Astrocyte of the hippocampus (primary cell): ENCODE measurements at regions not wholly inside any gene's neighbourhood (a gene's known extent, or its start where the extent isn't known, plus 50 kb on each side); places are given as distances from the start of the nearest gene placed in this dataset.

Source experiments
- DNase-seq: peaks from one replicate; pipeline ENCODE4 v3.0.0; 2011; ENCODE audit warnings: low read depth, low spot score

DNA sequence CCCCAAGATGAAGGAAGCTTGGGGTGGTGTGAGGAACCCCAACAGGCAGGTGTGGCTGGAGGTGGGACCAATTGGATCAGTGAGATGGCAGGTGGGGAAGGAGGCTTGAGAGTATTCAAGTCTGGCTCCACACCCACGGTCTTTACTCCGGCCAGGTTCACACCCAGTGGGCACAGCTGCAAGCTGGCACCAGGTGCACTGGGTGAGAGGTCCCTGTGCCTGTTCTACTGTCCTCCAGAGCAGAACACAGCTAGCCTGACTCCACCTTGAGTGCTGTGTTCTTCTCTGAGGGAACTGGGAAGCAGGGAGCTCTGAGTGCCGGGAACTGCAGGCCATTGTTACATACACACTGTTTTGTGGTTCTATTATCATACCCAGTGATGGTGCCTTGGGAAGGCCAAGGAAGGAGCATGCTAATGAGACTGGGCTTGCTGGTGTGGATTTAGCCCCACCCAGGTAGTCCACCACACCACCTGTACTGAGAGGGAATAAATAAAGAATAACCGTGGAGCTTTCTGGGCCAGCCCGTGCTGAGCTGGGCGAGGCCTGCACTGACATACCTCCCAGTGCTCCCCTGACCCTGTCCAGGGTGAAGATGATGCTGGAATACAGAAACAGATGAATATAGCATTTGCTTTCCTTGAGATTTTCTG lies 93.4 kb downstream of the ABHD5 start:
- DNase-seq = no peak

DNA sequence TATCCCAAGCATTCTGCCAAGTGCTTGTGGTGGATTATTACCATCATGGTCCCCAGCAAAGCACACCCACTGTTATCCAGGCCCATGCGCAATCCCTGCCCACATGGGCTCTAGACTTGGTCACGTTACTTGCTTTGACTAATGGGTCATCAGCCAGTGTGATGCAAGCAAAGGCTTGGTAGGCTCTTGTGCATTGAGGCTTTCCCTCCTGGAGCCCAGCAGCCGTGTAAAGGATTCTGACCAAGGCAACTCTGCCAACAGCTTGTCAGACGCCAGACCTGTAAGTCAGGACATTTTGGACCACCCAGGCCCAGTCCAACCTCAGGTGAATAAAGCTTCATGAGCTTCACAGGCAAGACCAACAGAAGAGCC lies 93.9 kb downstream of the ABHD5 start:
- DNase-seq = no peak

DNA sequence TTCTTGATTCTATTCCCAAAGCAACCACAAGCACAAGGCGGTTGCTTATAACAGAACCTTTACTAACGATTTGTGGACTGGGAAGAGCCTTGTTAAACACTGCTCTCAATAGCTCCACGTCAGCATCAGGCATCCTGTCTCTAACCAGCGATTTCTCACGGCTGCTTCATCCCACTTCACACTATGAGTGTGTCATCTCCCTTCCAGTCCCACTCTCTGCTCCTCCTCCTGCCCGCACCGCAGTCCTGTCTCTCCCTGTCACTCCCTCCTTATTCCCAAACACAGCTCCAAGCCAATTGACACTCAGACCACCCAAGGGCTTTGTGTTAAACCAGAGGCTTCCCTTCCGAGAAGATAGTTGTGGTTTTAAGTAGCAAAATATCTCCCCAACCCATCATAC lies 94.8 kb downstream of the ABHD5 start:
- DNase-seq = peak; percentile 36

DNA sequence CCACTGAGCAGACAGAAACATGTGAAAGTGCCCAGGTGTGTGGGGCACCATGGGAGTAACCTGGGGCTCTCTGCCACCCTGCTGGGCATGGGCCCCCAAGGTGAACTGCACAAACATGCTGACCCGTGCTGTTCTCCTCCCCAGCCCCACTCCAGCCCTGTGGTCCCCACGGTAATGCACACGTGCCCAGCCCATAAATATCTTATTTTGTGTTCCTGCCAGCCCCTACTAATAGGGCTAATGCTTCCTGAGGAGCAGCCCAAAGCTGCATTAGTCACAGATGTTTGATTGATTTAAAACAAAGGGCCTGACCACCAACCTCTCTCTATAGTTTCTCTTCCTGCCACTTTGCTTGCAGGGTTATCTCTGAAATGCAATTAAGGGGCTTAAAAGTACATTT lies 95.4 kb downstream of the ABHD5 start:
- no peak for DNase-seq

DNA sequence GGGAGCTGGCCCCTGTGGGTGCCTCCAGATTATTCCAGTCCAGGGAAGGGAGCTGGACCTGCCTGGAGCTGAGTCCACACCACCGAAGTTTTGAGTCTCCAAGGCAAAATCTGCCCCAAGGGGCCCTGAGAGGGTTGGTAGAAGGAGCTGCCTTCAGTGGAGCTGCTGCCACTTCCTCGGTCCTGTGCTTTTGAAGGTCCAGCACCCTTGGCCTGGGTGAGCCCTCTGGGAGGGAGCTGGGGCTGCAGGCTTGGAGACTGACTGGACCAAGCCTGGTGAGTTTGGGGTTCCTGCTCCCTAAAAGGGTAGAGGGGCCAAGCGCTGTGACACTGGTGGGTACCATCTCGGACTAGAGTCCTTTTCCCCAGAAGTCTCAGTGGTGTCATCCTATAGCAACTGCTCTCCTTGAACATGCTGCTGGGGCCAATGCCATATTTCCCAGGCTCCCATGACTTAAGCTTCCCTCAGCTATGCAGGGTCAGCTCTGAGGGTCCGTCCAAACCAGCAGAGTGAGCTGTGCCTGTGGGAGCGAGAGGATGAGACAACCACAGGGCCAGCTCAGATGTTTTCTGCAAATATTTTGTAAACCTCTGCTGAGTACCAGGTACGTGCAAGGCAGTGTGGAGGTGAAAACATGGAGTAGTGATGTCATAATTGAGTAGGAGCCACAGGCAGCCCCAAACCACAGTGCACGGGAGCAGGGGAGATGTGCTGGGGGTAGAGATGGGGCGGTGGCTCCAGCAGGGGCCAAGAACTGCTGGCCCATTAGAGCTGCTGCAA lies 96.0 kb downstream of the ABHD5 start:
- no peak for DNase-seq

DNA sequence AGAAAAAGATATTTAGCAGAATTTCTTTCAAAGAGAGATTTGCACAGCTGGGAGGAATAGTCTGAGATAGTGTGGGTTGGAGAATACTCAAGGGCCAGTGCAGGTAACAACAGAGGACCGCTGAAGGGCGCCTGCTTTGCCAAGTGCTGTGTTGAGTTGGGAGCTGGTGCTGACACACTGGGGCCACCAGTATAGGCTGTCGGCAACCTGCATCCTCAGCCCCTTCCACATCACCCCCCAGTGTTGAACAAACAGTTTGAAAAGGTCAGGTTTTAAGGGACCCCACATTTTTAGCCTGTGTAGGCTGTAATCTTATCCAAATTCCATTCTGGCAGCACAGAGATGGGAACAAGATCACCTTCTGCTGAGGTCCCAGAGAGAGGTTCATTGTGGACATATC lies 96.6 kb downstream of the ABHD5 start:
- DNase-seq = no peak

DNA sequence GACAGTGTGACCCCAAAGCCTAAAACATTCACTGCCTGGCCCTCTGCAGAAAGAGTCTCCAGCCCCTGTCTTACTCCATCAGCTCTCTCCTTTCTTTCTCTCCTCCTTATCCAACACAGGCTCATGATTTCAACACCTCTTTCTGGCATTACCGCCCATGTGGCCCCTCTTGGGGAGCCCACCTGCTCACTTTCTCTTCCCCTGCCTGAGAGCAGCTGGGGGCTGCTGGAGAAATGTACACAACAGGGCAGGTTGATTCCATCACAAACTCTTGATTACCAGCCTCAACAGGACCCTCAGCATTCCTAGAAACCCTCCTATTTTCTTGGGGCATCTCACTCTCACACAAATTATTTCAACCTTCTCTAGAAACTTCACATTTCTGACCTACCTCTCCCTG lies 98.3 kb downstream of the ABHD5 start:
- no peak for DNase-seq

DNA sequence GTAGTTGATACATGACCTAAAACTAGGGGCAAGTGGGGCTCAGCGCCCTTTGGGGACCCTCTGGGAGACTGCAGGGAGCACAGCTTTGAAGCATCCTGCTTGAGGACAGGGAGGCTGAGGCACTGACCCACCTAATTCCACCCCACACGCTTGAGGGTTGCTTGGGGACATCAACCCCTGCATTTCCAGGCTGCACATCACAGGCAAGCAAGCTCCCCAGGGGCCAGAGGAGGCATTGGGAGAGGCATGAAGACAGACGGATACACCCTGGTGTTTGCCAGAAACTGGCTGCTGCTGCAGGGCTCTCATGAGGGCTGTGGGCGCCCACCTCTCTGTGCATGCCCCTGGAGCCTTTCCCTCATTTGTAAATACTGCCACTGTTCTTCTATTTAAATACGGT lies 99.3 kb downstream of the ABHD5 start:
- DNase-seq = no peak

DNA sequence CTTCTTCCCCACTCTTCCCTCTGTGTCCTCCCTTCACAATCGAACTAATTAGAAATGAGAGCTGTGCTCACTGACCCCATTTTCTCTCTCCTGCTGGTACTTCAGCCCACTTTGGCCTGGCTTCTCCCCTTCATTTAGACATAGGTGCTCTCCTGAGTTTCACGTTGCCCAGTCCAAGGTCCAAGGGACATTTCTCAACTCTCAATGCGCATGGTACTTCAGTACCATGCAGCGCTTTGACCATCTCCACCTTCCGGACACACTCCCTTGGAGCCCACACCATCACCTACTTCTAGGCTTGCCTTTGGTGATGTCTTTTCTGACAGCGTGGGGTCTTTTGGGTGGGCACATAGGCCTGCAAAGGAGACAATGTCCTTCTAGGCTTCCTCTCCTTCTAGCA lies 99.7 kb downstream of the ABHD5 start:
- DNase-seq = no peak

DNA sequence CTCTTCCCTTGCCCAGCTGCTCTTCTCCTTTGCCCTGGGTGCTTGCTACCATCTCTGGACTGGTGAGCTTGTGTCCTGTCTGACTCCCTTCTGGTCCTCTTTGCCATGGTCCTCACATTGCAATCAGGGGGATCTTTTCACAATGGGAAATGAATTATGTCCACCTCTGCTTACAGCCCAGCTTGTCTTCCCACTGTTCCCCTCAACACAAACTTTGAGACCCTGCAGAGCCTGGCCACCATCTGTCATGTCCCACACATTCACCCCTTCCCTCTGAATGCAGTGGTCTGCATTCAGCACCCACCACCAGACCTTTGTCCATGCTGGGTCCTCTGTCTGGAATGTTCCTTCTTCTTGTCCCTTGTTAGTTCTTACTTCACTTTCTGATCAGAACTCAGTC lies 100.5 kb downstream of the ABHD5 start:
- DNase-seq = no peak

DNA sequence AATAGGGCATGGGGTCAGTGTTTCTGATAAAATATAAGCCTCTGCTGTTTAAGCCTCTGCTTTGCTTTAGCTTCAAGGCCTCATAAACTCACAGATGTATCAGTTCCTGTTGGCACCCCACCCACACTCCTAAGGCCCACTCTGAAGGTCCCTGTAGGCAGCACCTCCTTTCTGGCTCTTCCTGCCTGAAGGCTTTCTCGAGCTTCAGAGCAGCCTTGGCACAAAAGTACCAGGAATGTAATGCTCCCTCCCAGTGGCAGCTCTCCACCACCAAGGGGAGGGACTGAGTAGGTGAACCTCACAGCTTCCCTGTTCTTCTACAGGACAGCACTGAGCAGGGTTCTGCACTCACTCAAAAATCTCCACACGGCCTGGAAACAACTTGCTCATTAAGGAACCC lies 102.2 kb downstream of the ABHD5 start:
- DNase-seq = no peak

DNA sequence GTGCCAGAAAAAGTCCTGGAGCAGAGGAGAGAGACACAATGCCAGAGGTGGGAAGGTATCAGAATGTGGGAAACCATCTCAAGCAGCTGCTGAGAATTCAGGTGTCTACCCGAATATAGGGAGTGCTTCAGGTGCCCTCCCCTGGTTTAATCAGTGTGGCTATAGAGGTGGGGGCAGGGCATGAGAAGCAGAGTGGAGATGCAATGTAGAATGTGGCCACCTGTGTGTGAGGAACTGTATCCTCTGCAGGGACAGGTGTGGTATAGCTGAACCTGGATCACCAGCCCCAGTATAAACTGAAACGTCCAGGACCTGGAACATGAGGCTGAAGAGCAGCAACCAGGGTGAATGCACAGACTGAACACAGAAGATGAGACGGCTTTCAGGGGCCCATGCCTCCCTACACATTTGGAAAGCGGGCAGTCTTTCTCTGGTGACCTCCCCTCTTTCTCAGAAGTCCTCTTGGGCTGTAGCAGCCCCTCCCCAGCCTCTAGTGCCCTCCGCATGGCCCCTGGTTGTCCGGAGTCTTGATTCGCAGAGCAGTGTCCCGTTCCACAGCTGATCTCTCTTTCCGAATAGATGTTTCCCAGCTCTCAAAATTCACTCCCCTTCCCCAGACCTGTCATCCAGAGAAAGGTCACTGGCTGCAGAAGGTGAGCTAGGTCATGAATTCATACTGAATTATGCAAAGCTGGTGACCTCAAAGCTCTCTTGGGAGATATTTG lies 103.1 kb downstream of the ABHD5 start:
- no peak for DNase-seq

DNA sequence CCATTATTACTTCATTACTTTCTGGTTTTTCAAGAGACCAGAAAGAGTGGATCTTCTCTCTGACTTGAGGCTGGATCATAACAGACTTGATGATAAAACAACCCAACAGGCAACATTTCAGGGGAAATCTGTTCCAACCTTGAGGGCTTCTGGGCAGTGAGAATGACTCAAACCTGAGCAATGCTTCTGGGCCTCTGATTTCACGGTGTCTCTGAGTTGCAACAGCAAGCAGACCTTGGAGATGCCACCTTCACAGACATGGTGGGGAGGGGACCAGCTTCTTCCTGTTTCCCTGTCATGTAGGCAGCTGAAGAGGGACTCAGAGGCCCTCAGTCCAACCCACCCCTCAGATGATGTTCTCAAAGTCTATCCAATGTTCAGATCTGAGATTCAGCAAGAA lies 104.0 kb downstream of the ABHD5 start:
- peak; percentile 23 for DNase-seq

DNA sequence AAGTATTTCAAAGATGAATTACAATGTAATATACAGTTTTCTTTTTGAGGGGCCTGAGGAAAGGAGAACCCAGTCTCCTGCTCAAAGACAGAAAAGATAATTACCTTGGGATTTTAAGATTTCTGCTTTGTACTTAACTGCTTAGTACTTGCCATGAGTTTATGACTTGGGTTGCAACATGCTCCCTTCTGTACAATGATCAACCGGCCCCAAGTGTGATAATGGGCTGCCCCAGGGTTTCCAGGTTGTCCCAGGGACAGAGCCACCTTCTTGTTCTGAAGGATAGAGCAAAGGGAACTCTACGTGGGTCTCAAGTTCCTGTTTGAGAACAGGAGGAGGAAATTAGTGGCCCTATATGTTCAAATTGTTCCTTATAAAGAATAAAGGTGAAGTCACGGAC lies 104.8 kb downstream of the ABHD5 start:
- DNase-seq = no peak

DNA sequence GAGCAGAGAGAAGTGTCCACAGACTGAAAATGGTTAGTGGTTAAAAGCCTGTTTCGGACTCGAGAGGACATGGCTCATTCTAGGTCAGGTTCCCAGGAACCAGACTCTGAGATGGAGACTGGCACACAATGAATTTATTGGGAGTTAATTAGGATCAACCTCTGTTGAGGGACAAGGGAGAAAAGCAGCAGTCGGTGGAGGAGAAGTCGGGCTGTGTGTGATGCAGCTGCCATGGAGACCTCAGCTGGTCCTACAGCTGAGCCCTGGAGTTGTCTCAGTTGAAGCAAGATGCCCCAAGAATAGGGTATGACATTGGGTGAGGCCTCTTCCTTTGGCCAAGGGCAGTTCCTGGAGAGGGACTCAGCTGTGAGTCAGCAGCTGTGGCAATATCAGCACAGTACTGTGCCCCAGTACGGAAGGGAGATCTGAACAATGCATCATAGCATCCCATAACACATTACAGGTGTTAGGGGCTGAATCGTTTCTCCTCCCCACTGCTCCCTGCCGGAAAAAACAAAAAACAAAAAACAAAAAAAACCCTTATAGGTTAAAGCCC lies 105.4 kb downstream of the ABHD5 start:
- no peak for DNase-seq

DNA sequence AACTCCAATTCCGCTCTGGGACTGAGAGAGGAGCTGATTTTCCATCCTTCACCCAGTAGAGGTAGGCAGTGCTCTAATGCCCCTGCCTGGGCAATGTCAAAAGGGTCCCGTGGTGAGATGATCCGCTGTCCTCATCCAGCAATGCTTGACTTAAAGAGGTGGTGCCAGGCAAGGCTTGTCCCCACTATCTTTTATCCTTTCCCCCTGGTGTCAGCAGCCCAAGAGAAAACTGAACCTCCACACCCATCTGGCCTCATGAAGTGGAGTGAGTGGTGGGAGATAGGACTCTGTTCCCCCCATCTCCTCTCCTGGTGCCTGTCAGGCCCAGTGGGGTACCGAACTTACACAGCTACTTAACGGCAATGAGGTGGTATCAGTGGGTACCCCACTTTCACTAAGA lies 107.1 kb downstream of the ABHD5 start:
- no peak for DNase-seq

DNA sequence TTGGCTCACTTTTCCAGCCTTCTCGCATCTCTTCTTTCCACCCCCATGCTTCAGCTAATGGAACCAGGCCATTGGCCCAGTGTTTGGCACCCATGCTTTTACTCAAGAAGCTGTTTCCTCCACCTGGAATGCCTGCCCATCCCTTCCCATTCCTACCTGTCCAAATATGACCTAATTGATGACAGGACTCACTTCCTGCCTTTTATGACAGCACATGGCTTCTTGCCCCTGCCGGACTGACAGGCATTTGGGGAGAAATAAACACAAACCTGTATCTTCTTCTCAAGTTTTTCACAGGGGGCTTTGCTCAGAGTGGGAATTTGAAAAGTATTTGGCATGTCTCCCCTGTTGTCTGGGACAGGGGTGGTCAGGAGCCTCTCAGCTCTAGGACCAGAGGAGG lies 120.1 kb downstream of the ABHD5 start:
- DNase-seq = no peak

DNA sequence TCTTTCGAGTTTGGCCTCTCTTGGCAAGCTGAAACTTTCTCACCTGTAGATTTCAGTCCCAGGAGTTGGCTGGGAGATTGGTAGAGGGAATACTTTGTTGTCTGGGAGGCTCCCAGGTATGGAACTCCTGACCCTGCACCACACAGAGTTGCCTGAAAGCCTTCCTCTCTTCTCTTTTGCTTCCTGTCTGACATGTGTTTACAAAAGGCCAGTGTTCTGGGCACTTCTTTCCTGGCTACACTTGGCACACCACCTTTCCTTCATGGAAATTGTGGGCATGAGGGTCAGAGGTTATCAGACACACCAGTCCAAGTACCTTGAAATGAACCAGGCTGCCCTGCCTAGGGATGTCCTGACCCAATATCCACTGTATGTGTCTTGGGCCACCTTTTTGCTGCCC lies 123.7 kb downstream of the ABHD5 start:
- no peak for DNase-seq

DNA sequence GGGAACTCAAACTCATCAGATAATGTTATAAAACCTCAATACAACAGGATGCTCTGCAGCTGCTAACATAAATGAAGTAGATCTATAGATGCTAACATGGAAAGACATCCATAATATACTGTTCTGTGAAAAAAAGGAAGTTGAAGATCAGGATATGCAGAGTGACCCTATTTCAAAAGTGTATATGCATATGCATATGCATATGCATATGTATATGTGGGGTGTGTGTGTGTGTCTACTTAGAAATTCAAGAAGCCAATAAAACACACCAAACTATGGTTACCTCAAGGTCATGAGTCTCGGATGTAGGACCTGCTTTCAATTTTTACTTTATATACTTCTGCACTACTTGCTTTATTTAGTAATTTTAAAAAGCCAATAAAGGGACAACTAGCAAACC lies 125.6 kb downstream of the ABHD5 start:
- DNase-seq = no peak

DNA sequence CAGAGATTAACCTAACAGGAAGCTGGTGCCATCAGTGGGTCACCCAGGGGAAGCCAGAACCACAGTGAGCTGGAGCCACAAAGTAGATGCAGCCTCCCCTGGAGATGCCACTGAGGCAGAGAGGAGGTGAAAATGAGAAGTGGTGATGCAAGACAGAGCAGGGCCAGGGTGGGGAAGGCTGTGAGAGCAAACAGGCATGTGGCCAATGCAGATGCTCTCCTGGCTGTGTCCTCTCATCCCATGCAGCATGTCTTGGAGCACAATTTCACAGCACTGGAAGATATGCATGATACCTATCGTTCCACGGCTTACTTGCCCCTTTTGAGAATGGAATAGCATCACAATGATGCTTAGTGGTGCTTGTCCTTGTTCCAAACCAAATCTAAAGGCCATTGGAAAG lies 126.3 kb downstream of the ABHD5 start:
- no peak for DNase-seq

DNA sequence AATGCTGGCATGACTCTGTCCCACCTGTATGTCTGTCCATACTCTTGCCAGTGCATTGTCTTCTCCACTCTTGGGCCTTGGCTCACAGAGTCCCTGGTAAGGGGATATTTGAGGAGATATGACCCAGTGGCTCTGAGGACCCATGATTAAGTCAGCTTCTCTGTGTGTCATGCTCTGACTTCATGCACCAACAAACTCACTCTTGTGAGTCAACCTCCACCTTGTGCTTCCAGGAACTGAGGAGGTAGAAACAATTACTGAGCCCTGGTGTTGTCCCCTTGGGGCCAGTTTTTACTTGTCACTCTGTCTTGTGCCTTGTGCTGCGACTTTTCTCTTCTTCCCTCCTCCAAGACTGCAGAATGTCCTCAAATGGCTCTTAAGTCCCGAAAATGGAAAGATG lies 127.1 kb downstream of the ABHD5 start:
- DNase-seq = no peak

DNA sequence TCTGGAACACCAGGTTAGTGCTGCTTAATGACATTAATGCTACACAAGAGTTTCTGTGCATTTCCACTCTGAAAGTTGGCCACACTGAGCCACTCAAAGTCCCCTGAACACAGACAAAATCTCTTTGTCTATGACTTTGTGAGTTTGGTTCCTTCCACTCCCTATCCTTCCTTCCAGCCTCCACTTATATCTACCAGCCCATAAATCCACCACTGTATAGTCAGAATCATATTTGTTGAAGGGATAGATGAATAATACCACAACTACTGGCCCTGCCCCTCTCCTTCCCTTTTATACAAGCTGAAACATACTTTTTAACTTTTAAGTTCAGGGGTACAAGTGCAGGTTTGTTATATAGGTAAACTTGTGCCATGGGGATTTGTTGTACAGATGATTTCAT lies 127.5 kb downstream of the ABHD5 start:
- no peak for DNase-seq
